ENCODE measurements at regions not wholly inside any gene's neighbourhood (a gene's known extent, or its start where the extent isn't known, plus 50 kb on each side); places are given as distances from the start of the nearest gene placed in this dataset.

DNA sequence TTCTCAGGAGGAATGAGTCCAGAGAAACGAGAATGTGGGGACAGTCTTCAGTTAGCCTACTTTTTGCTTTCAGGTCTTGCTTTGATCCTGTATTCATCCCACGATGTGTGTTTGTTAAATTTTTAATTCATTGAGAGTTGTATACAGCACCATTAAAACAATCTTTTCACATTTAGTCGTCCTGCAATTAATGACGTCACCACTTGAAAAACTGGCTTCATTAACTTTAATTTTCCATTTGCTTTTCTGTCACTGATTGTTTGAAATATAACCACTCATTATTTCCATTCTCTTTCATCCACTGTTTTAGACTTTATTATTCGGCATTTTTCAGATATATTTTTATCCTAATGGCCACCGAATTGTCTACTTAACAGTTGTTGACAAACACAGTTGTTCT, 146.9 kb downstream of the TFEC start:
- no peak for FAIRE-seq

DNA sequence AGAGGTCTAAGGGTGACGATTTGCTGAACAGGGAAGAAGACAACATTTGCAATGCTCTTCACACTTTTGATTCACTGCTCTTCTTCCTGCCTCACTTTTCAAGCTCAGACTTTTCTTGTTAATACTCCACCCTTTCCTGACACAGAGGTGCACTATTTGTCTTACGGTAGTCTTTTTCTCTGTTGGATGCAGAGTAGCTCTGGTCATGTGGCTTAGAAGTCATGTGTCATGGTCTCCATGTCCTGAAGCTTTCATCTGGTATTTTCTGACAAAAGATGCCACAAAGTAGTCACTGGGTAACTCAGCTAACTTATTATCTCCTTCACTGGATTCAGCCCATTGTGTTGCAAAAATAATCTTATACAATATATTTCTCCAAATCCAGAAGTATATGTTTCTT, 149.1 kb downstream of the TFEC start:
- FAIRE-seq = no peak

DNA sequence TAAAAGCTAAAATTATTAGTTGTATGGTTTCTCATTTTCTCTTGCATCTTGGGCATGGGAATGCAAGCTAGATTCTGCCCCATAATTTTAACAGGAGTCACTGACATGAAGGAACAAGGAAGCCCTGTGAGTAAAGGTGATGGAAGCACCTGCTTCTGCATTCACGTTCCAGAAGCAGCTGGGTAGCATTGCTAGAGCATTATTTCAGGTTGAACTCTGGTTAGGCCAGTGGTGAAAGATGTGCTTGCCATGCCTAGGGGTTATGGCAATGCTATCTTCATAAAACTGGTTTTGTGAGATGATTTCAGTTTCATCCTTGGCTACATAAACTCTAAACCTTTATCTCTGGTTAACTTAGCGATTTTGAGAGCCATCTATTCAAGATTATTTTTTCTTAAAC, 151.4 kb downstream of the TFEC start:
- FAIRE-seq = no peak

DNA sequence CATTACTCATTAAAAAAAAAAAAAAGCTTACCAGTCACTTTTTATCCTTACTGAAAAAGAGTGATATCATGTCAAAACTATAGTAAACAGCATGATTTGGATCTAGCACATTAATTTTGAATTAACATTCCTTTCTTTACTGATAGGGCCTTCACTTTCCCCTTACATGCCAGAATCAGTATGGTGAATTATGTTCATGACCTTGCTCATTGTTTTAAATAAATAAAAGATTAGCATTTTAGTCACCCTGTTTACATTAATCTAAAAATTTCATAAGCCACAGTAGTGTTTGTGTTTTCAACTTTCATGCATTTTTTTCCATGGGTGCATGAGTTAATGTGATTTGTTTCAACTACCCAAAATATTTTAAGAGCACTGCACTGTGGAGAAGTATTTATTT, 160.8 kb downstream of the TFEC start:
- FAIRE-seq = no peak

DNA sequence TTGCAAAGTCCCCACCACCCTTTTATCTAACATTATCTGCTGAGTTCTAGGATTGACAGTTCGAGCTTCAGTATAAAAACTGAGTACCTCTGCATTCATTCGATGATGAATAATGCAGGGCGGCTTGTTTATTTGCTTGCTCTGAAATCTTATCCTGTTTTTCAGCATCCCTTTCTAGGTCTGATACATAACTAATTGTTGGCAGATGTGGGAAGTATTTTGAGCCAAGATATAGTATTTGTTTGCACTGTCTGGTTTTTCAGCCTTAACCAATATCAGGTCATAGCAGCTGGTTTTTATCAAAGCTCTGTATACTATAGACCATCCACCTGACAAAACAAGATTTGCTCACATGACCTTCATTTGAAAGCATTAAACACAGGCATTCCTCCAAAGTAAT, 161.4 kb downstream of the TFEC start:
- FAIRE-seq = no peak

DNA sequence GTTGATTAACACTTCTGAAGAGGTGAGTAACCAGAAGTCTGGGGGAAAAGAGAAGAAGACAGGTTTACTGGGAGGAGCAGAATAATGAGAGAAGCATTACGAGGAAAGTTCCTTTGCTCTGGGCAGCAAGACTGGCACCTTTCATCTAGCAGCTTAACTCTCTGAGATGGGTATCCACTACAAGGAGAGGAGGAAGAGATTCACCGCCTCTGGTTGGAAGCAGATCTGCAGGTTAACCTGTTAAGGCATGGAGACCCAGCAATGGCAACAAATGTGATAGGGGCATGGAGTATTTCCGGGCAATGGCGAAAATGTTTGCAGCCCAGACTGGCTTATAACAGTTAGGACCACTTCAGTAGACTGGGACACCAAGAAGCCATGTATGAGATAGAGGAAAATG, 162.2 kb downstream of the TFEC start:
- FAIRE-seq = no peak

DNA sequence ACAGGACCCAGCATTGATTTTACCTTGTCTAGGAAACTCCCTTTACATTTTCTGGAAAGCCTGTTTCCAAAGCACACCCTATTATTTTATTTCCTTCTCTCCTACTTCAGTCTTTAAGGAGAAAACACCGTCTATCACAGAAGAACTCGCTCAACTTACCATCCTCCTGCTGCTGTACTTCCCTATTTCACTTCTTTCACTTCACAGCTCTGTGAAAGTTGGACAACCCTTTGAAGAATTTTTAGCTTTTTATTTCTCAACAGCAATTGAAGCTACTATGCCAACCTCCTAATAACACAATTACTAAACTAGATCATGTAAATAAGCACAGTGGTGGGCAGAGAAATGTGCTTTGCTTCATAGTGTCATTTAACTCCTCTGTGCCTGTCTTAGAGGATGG, 166.5 kb downstream of the TFEC start:
- no peak for FAIRE-seq

DNA sequence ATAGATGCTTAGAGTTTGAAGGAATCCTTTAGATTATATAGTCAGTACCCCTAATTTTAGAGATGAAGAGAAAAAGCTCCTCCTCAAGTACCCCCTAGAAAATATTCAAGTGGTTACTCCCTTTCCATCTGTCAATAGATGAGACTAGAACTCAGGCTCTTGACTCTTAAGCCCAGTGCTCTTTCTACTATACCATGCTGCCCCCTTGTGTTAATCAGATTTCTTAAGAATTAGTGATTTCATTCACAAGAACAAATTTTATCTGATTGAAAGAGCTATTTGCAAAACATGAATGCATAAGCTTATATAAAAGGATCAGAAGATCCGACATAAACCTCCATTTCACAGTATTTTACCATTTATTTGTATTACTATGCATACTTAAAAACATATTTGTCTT, 179.3 kb downstream of the TFEC start:
- no peak for FAIRE-seq

DNA sequence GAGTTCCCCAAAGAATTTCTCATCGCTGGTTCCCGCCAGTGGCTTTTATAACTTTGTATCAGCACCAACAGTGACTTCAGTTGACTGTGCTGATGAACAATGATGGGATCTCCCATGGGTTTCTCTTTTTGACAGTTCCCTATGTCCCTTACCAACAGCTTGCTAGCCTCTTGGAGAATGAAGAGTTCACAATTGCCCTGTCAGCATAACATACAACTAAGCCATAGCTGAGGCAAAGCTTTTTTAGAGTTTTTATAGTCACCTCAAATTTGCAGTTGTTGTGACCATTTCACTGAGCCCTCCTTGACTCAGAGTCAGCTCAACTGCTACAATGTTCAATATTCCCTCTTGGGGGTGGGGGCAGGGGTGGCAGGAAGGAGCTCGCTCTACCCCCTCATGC, 179.8 kb downstream of the TFEC start:
- no peak for FAIRE-seq

DNA sequence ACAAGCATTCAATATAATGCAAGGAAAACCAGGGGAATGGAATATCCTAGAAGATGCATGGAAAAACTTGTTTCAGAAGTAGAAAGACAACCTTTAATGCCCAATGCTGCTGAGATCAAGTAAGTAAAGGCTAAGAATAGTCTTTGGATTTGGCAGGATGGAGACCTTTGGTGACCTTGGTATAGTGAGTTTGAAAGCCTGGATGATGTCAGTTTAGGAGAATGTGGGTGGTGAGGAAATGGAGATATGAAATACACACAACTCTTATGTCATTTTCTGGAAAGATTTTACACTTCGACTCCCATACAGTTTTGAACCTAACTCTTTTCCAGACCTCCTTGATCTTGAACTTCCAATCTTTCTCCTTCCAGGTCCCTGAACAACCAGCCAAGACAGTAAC, 185.7 kb downstream of the TFEC start:
- FAIRE-seq = no peak

DNA sequence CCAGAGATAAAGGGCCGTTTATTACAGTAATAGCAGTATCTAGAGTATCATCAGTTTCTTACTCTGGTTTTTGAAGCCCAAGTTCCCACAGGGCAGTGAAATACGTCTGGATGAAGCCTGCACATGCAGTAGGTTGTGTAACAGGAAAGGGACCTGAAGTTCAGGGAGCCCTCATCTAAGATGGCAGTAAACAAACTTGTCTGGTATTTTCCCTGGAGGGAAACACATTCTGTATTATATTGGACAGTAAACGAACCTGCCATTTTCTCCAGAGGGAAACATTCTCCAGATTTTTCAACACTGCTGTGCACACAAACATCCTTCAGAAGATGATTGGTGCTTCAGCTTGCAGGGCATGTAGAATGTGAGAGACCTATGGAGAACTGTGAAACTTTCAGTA, 189.9 kb downstream of the TFEC start:
- FAIRE-seq = no peak

DNA sequence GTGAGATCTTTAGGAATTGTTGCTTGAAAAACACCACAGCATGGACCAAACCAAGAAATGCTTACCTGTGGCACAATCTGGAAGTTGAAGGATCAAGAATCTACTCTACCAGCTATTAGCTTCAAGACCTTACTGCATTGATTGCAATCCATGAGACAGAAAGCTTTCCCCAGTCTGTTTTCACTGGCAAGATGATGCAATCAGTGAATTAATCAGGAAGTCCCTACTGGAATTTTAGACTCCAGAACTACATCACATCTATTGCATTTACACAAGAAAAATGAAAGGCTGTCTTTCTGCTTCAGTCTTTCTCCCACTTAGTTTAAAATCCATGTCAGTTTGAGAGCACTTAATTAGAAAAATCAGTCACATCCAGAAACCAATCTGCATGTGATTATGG, 191.7 kb downstream of the TFEC start:
- FAIRE-seq = no peak

DNA sequence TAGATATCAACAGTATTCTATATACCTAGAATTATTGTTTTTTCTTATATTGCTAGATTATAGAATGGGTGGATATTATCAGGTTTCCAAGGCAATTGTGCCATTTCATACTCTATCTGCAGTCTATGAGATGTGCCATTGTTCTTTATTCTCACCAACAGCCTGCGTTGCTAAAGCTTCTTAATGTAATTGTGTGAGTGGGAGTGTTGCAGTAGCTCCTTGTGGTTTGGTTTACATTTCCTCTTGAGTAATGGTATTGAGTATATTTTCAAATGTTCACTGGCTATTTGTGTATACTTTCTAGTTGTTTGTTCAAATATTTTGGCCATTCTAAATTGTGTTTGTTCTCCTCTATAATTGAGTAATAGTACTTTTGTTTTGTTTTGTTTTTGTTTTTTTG, 199.2 kb downstream of the TFEC start:
- no peak for FAIRE-seq

DNA sequence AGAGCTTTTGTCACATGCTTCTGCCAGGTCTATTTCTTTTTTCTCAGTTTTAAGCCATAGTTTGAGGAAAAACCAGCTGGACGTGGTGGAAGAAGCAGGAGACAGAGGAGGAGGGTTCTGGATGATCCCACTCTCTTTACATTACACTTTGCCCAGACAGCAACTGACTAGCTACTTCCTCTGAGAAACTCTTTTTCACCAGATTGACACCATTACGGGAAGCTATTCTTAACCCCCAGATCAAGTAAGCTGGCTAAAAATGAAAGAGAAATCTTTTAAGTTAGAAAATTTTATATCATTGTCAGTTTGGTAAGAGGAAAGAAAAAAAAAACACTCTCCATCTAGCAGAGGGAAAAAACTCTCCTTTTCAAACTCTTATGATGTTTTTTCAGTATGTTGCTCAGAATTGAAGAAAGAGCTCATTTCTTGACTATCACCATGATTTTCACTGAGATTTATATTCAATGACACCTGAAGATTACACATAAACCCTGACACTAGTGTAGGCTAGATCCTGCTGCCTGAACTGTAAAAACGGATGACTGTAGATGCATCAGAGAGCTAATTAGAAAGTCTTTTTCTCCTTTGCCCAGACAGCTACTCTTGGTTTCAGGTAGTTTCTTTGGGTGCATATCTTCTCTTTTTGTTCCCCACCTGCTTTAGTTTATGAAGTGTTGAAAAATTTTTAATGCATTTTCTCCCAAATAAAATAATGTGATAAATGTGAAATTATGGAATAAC, 203.1 kb downstream of the TFEC start:
- no peak for FAIRE-seq

DNA sequence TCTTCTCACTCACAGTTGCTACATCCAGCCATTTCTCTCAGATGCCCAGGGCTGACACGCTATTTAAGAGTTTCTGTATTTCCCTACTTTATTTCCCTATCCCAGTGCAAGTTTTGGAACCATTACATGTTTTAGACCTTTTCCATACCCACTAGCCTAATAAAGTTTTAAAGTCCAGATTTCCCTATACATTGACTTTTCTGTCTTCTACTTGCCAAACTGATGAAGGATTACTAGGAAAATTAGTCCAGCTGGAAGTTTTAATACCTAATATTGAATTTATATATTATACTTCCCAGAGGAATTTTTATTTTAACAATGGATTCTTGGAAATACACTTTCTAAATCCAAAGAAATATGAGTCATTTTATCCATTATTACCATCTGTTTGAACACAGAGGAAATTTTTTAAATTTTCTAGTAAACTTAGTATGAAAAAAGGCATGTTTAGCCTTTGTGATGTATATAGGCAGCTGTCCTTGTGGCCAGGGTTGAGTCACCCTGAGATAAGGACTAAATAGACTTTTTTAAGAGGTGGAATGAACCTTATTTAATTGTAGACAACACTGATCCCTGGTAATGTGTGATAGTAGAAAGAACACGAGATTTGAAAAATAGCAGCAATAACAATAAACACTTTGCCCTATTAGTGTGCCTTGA, 205.0 kb downstream of the TFEC start:
- no peak for FAIRE-seq

DNA sequence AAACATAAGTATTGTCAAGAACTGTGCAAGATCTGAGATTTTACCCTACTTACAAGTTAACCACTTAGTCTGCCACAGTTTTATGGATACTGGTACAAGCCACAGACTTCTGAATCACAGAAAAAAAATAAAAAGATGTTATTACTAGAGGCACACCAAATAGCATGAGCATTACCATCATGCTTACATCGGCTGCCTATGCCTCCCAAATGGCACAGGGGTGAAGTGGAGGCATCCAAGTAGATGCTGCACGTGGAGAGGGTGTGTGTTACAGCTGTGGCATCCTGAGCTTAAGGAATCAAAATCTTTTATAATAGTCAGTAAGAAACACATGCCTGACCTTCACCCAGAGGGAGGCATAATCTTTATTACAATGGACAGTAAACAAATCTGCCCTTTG, 207.8 kb downstream of the TFEC start:
- no peak for FAIRE-seq

DNA sequence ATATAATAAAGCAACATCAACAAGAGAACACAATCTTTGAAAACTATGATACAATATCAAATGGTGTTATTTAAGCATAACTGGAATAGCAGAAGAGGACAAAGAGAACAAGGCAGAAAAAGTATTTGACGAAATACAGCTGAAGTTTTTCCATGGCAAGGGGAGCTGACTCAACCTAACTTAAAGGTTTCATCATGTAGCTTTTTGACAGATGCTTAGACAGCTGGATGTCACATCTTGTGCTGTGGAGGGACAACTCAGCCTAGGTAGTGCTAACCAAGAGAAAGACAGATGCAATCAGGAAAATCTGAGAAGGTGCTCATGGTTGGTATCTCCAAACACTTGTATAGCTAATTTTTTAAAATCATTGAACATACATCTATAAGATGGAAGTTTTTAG, 208.2 kb downstream of the TFEC start:
- no peak for FAIRE-seq

DNA sequence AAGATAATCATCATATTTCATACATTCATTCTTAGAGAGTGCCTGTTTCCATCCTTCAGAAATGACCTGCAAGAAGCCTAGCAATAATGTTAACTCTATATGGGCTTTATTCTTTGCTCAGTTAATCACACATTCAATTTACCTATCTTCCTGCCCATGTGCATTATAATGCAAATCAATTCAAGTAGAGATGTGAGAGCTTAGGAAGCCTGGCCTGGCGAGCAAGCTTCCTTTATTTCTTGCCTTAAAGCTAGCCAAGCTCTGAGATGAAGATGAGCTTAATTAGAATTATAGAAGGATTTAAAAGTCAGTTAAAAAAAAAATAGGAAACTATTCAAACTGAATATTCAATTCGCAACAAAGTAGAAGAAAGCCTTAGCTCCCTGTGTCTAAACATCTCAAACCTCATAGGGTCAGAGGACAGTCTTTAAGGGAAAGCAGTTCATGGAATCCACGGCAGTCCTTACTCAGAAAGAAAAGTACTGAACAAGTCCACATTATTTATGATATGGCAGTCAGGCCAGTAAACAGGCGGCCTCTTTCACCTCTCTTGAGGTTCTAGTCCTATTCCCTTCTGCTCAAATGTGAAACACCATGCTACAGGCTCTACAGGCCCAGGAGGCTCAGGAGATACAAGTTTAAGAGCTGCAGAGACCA, 214.1 kb downstream of the TFEC start:
- no peak for FAIRE-seq

DNA sequence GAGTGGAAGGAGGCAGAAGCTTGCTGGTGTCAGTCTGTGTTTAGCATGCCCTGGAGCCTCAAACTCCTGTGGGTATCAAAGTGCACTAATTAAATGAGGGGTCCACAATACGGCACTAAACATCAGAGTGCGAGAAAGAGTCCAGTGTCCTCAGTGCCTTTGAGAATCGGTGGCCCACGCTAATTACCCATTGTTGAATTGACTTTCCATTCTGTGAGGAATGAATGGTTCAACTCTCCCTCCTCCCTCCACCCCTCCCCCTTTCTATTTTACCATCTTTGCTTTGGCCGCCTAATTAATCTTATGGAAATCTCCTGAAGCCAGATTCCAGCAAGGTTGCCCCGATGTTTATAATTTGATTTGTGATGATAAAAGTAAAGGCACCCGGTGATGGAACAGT, 217.8 kb downstream of the TFEC start:
- FAIRE-seq = no peak

DNA sequence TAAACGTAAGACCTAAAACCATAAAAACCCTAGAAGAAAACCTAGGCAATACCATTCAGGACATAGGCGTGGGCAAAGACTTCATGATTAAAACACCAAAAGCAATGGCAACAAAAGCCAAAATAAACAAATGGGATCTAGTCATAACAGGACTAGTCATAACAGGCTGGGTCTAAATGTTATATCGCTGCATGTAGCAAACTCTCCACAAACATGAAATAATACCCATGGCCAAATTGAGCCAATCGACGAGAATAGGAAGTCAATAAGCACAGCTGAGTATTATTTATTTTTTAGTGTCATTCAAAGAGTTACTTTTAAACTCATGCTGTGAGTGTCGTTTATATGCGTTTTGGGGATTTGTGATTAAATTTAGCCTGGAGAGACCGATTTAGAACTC, 225.1 kb downstream of the TFEC start:
- FAIRE-seq = no peak

DNA sequence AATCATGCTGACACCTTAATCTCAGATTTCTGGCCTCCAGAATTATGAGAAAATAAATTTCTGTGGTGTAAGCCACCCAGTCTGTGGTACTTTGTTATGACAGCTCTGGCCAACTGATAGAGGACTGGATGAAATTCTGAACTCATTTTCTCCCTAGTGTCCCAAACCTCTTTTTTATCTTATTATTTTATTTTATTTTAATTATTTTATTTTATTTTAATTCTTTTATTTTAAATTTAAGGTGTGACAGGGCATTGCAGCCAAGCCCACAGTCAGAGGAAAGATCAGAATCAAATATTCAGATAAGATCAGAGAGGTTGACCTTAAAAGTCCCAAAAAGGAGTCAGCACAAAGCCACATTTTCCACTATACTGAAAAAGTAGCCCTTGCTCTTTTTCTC, 228.1 kb downstream of the TFEC start:
- FAIRE-seq = no peak

DNA sequence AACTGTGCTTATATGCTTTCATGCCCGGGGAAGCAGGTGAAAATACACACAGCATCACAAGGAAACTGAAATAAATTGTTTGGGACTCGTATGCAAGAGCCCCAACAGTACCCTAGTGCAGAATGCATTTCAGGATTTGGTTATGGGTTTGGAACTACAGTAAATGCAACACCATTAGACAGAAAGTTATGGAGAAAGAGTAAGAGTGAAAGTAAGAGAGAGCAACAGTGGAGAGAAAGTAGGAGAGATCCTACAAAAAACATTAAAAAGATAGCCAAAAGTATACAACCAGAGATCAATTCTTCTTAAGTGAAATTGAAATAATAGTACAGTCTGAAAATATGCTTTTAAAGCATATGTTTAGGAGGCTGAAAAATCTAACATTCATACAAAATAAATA, 231.1 kb downstream of the TFEC start:
- FAIRE-seq = no peak

DNA sequence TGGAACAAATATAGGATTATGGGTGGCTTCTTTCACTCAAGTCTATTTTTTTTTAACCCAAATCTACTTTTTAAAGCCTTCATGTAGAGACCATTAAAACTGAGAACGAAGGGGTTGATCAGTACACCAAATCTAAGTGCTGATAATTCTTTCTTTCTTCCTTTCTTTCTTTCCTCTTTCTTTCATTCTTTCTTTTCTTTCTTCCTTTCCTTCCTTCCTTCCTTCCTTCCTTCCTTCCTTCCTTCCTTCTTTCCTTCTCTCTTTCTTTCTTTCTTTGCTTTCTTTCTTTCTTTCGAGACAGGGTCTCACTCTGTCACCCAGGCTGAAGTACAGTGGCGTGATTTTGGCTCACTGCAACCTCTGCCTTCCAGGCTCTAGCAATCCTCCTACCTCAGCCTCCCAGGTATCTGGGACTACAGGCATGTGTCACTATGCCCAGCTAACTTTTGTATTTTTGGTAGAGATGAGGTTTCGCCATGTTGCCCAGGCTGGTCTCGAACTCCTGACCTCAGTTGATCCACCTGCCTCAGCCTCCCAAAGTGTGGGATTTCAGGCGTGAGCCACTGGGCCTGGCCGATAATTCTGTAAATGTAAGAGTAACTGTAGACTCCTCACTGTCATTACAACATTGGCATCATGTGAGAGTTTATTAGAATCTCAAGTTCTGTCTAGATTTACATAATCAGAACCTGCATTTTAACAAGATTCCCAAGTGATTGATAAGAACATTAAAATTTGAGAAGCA, 236.4 kb downstream of the TFEC start:
- FAIRE-seq = no peak

DNA sequence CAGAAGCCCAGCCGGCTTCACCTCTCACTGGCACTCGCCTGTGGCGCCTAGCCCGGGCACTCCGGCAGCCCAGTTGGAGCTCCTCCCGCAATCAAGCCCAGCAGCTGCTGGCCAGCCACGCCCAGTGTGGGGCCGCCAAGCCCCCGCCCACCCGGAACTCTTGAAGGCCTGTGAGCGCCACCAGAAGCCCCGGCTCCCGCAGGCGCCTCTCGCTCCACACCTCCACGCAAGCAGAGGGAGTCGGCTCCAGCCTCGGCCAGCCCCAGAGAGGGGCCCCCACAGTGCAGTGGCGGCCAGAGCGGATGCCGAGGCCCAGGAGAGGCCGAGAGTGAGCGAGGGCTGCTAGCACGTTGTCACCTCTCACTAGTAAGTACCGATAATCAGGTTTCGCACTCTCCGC, 240.7 kb downstream of the TFEC start:
- FAIRE-seq = no peak
